GM23248 (cell line): ENCODE measurements at regions not wholly inside any gene's neighbourhood (a gene's known extent, or its start where the extent isn't known, plus 50 kb on each side); places are given as distances from the start of the nearest gene placed in this dataset.

Experiments
- EZH2 ChIP-seq: fragments of 200-600 bp; sonication (generic); IDR thresholded peaks from 2 replicates; pipeline ENCODE4 v1.6.1; 2018; ENCODE audit warnings: antibody characterized with exemption, mild to moderate bottlenecking; ENCODE audit not compliant: insufficient read depth, poor library complexity, severe bottlenecking
- EZH2phosphoT487 ChIP-seq: fragments of 200-600 bp; sonication (generic); IDR thresholded peaks from 2 replicates; pipeline ENCODE4 v1.6.1; 2018; ENCODE audit warnings: antibody characterized with exemption, moderate library complexity, mild to moderate bottlenecking, low read depth; ENCODE audit not compliant: insufficient read depth

- TF ChIP-seq EZH2 (no peak), EZH2phosphoT487 (no peak)
These were observed 176.5 kb downstream of the TGFB2 start for GRCh38 chr1:218521414-218522169.
